ENCODE measurements at regions not wholly inside any gene's neighbourhood (a gene's known extent, or its start where the extent isn't known, plus 50 kb on each side); places are given as distances from the start of the nearest gene placed in this dataset.

GRCh38 chr1:163766257-163766918 lies 444.6 kb downstream of the NUF2 start:
- no peaks in the 10 kb centered on the region for H3K36me3 ChIP-seq (ENCODE audit: insufficient read depth, low read length)
- no peak overlapping the region for H3K27ac ChIP-seq (ENCODE audit: low read depth, low read length)
- no peak overlapping the region for H3K4me3 ChIP-seq (ENCODE audit: low read depth in 1 of 2, low read length in 2 of 2)
- H3K27me3 ChIP-seq (ENCODE audit: control insufficient read depth in 1 of 2, insufficient read depth in 2 of 2, low read length in 2 of 2) = no peaks in the 10 kb centered on the region
- no peaks in the 10 kb centered on the region for H3K4me1 ChIP-seq (ENCODE audit: insufficient read depth, low read length)
- H3K9ac ChIP-seq (ENCODE audit: low read length) = no peak overlapping the region
- H3K9me3 ChIP-seq (ENCODE audit: low read length) = no peaks in the 10 kb centered on the region

- Histone ChIP-seq H3K4me1 (ENCODE audit: insufficient read depth, low read length) (no peaks in the 10 kb centered on the region), H3K27ac (ENCODE audit: low read depth, low read length) (no peak overlapping the region), H3K9me3 (ENCODE audit: low read length) (no peaks in the 10 kb centered on the region), H3K27me3 (ENCODE audit: control insufficient read depth in 1 of 2, insufficient read depth in 2 of 2, low read length in 2 of 2) (no peaks in the 10 kb centered on the region), H3K4me3 (ENCODE audit: low read depth in 1 of 2, low read length in 2 of 2) (no peak overlapping the region), H3K9ac (ENCODE audit: low read length) (no peak overlapping the region), H3K36me3 (ENCODE audit: insufficient read depth, low read length) (no peaks in the 10 kb centered on the region)
Measured at GRCh38 chr1:163768576-163768975, 446.8 kb downstream of the NUF2 start.

GRCh38 chr1:163770265-163770664 lies 448.5 kb downstream of the NUF2 start:
- Histone ChIP-seq H3K36me3 (ENCODE audit: insufficient read depth, low read length) (no peaks in the 10 kb centered on the region), H3K27me3 (ENCODE audit: control insufficient read depth in 1 of 2, insufficient read depth in 2 of 2, low read length in 2 of 2) (no peaks in the 10 kb centered on the region), H3K9ac (ENCODE audit: low read length) (no peak overlapping the region), H3K4me3 (ENCODE audit: low read depth in 1 of 2, low read length in 2 of 2) (no peak overlapping the region), H3K9me3 (ENCODE audit: low read length) (no peaks in the 10 kb centered on the region), H3K4me1 (ENCODE audit: insufficient read depth, low read length) (no peaks in the 10 kb centered on the region), H3K27ac (ENCODE audit: low read depth, low read length) (no peak overlapping the region)

- Histone ChIP-seq H3K4me1 (ENCODE audit: insufficient read depth, low read length) (no peaks in the 10 kb centered on the region), H3K27me3 (ENCODE audit: control insufficient read depth in 1 of 2, insufficient read depth in 2 of 2, low read length in 2 of 2) (no peaks in the 10 kb centered on the region), H3K4me3 (ENCODE audit: low read depth in 1 of 2, low read length in 2 of 2) (no peak overlapping the region), H3K27ac (ENCODE audit: low read depth, low read length) (no peak overlapping the region), H3K36me3 (ENCODE audit: insufficient read depth, low read length) (no peaks in the 10 kb centered on the region), H3K9me3 (ENCODE audit: low read length) (no peaks in the 10 kb centered on the region), H3K9ac (ENCODE audit: low read length) (no peak overlapping the region)
Measured at GRCh38 chr1:163771637-163772036, 449.9 kb downstream of the NUF2 start.

- Histone ChIP-seq H3K36me3 (ENCODE audit: insufficient read depth, low read length) (no peaks in the 10 kb centered on the region), H3K4me1 (ENCODE audit: insufficient read depth, low read length) (no peaks in the 10 kb centered on the region), H3K27ac (ENCODE audit: low read depth, low read length) (no peak overlapping the region), H3K27me3 (ENCODE audit: control insufficient read depth in 1 of 2, insufficient read depth in 2 of 2, low read length in 2 of 2) (no peaks in the 10 kb centered on the region), H3K4me3 (ENCODE audit: low read depth in 1 of 2, low read length in 2 of 2) (no peak overlapping the region), H3K9me3 (ENCODE audit: low read length) (no peaks in the 10 kb centered on the region), H3K9ac (ENCODE audit: low read length) (no peak overlapping the region)
Measured at GRCh38 chr1:163772246-163772645, 450.5 kb downstream of the NUF2 start.

GRCh38 chr1:163773396-163773795 lies 451.6 kb downstream of the NUF2 start:
- Histone ChIP-seq H3K36me3 (ENCODE audit: insufficient read depth, low read length) (no peaks in the 10 kb centered on the region), H3K9me3 (ENCODE audit: low read length) (no peaks in the 10 kb centered on the region), H3K9ac (ENCODE audit: low read length) (no peak overlapping the region), H3K27ac (ENCODE audit: low read depth, low read length) (no peak overlapping the region), H3K4me1 (ENCODE audit: insufficient read depth, low read length) (no peaks in the 10 kb centered on the region), H3K27me3 (ENCODE audit: control insufficient read depth in 1 of 2, insufficient read depth in 2 of 2, low read length in 2 of 2) (no peaks in the 10 kb centered on the region), H3K4me3 (ENCODE audit: low read depth in 1 of 2, low read length in 2 of 2) (no peak overlapping the region)

- no peaks in the 10 kb centered on the region for H3K4me1 ChIP-seq (ENCODE audit: insufficient read depth, low read length)
- H3K9me3 ChIP-seq (ENCODE audit: low read length) = no peaks in the 10 kb centered on the region
- H3K27me3 ChIP-seq (ENCODE audit: control insufficient read depth in 1 of 2, insufficient read depth in 2 of 2, low read length in 2 of 2) = no peaks in the 10 kb centered on the region
Measured at GRCh38 chr1:163774401-163774945, 452.7 kb downstream of the NUF2 start.

GRCh38 chr1:163774978-163775620 lies 453.3 kb downstream of the NUF2 start:
- no peaks in the 10 kb centered on the region for H3K36me3 ChIP-seq (ENCODE audit: insufficient read depth, low read length)
- H3K27me3 ChIP-seq (ENCODE audit: control insufficient read depth in 1 of 2, insufficient read depth in 2 of 2, low read length in 2 of 2) = no peaks in the 10 kb centered on the region
- H3K9ac ChIP-seq (ENCODE audit: low read length) = no peak overlapping the region
- no peak overlapping the region for H3K27ac ChIP-seq (ENCODE audit: low read depth, low read length)
- no peaks in the 10 kb centered on the region for H3K4me1 ChIP-seq (ENCODE audit: insufficient read depth, low read length)
- no peaks in the 10 kb centered on the region for H3K9me3 ChIP-seq (ENCODE audit: low read length)
- no peak overlapping the region for H3K4me3 ChIP-seq (ENCODE audit: low read depth in 1 of 2, low read length in 2 of 2)

More at GRCh38 chr1:163774401-163774945, 452.7 kb downstream of the NUF2 start:
- no peak overlapping the region for H3K9ac ChIP-seq (ENCODE audit: low read length)
- no peak overlapping the region for H3K27ac ChIP-seq (ENCODE audit: low read depth, low read length)
- H3K36me3 ChIP-seq (ENCODE audit: insufficient read depth, low read length) = no peaks in the 10 kb centered on the region
- H3K4me3 ChIP-seq (ENCODE audit: low read depth in 1 of 2, low read length in 2 of 2) = no peak overlapping the region

- no peak overlapping the region for H3K27ac ChIP-seq (ENCODE audit: low read depth, low read length)
- H3K9me3 ChIP-seq (ENCODE audit: low read length) = peaks cover 4% of the 10 kb centered on the region
Measured at GRCh38 chr1:163777205-163777604, 455.5 kb downstream of the NUF2 start.

GRCh38 chr1:163781146-163781545 lies 459.4 kb downstream of the NUF2 start:
- H3K4me3 ChIP-seq (ENCODE audit: low read depth in 1 of 2, low read length in 2 of 2) = no peak overlapping the region
- no peaks in the 10 kb centered on the region for H3K4me1 ChIP-seq (ENCODE audit: insufficient read depth, low read length)
- H3K9ac ChIP-seq (ENCODE audit: low read length) = no peak overlapping the region
- H3K27me3 ChIP-seq (ENCODE audit: control insufficient read depth in 1 of 2, insufficient read depth in 2 of 2, low read length in 2 of 2) = no peaks in the 10 kb centered on the region
- H3K36me3 ChIP-seq (ENCODE audit: insufficient read depth, low read length) = no peaks in the 10 kb centered on the region
- H3K27ac ChIP-seq (ENCODE audit: low read depth, low read length) = no peak overlapping the region
- H3K9me3 ChIP-seq (ENCODE audit: low read length) = peaks cover 4% of the 10 kb centered on the region

More at GRCh38 chr1:163777205-163777604, 455.5 kb downstream of the NUF2 start:
- Histone ChIP-seq H3K36me3 (ENCODE audit: insufficient read depth, low read length) (no peaks in the 10 kb centered on the region), H3K9ac (ENCODE audit: low read length) (no peak overlapping the region), H3K4me1 (ENCODE audit: insufficient read depth, low read length) (no peaks in the 10 kb centered on the region), H3K4me3 (ENCODE audit: low read depth in 1 of 2, low read length in 2 of 2) (no peak overlapping the region), H3K27me3 (ENCODE audit: control insufficient read depth in 1 of 2, insufficient read depth in 2 of 2, low read length in 2 of 2) (no peaks in the 10 kb centered on the region)

GRCh38 chr1:163785868-163786405 lies 464.2 kb downstream of the NUF2 start:
- Histone ChIP-seq H3K27ac (ENCODE audit: low read depth, low read length) (no peak overlapping the region), H3K27me3 (ENCODE audit: control insufficient read depth in 1 of 2, insufficient read depth in 2 of 2, low read length in 2 of 2) (no peaks in the 10 kb centered on the region), H3K4me3 (ENCODE audit: low read depth in 1 of 2, low read length in 2 of 2) (no peak overlapping the region), H3K4me1 (ENCODE audit: insufficient read depth, low read length) (no peaks in the 10 kb centered on the region), H3K9ac (ENCODE audit: low read length) (no peak overlapping the region), H3K9me3 (ENCODE audit: low read length) (peaks cover under 1% of the 10 kb centered on the region), H3K36me3 (ENCODE audit: insufficient read depth, low read length) (no peaks in the 10 kb centered on the region)

Data from muscle layer of colon (tissue), 2 donors.